ENCODE measurements at regions not wholly inside any gene's neighbourhood (a gene's known extent, or its start where the extent isn't known, plus 50 kb on each side); places are given as distances from the start of the nearest gene placed in this dataset.

GRCh38 chr11:90913131-90913668 lies 690.4 kb upstream of the CHORDC1 start:
- no peak for DNase-seq

GRCh38 chr11:90912631-90913030 lies 689.8 kb upstream of the CHORDC1 start:
- DNase-seq = no peak

DNA sequence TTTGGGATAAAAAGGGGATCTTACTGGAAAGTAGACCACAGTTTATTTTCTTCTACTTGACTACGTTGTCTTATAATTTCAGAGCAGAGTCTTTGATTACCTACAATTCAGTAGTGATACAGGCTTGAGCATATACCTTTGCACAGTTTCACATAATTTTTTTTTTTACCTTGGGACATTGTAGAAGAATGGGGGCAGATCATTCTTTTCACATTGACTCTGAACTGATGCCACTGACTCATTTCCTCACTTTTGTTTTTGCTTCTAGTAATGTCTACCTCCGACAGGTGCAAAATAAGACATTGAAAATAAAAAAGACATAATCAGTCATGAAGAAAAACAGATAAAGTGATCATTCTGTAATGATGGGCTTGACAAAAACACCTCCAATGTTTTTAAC lies 688.3 kb upstream of the CHORDC1 start:
- DNase-seq = no peak

GRCh38 chr11:90908074-90908473 lies 685.2 kb upstream of the CHORDC1 start:
- no peak for DNase-seq

DNA sequence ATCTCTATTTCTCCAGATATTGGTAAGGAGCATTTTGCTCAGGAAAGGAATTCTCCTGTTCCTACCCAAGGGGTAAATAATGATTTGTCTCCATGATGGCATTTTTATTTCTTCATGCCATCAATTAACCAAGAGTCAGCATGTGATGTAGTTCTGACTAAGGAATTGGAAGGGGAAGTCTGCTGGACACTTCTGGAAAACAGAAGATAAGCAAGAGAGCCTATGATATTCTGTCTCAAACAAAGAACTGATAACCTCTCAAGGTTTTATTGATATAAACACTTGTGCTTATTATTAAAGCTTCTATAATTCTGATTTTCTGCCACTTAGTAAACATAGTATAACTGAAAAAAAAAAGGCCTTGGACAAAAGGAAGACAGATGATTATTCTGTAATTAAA lies 673.0 kb upstream of the CHORDC1 start:
- DNase-seq = no peak

DNA sequence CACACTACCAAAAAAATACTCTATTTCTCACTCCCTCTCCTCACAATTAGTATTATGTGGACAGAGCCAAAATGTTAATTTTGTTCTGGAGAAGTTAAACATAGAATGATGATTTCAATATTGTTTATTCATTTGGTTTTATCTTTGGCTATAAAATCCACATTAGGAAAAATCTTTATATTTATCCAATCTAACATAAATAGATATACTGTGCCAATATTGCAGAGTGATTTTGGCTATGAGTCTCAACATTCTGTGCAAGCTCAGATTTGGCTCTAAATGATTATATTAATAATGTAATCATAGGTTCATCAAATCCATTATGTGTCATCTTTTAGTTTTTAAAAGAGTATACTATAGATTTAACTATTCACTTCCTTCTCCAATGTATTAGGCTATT lies 667.5 kb upstream of the CHORDC1 start:
- DNase-seq = no peak

DNA sequence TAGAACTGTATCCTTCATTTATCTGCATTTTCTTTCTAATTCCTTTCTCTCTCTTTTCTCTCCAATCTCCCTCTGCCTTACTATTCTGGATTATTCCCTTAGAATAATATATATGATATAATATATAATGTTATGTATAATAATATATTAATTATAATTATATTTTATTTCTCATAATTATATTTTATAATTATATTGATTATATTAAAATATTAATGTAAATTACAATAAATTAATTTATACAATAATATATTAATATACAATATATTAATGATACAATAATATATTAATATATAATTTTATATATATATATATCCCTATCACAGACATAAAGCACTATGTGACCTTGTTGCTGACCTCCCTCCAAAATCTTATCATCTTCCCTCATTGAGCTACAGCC lies 661.3 kb upstream of the CHORDC1 start:
- no peak for DNase-seq

GRCh38 chr11:90874986-90875385 lies 652.1 kb upstream of the CHORDC1 start:
- no peak for DNase-seq

DNA sequence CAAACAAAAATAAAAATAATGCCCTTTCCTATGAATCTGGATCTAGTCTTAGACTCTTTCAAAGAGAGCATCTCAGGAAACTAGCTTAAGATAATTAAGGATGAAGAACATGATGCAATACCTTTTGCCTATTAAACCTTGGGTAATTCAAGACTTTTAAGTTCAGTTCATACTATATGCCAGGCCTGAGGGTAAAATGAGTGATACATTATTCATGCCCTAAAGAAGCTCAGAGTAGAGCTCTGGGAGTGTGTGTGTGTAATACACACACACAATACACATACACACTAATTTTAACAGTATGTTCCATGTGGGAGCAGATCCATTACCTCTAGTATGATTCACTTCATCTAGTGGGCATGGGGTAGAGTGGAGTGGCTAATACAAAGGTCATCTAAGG lies 651.4 kb upstream of the CHORDC1 start:
- no peak for DNase-seq

DNA sequence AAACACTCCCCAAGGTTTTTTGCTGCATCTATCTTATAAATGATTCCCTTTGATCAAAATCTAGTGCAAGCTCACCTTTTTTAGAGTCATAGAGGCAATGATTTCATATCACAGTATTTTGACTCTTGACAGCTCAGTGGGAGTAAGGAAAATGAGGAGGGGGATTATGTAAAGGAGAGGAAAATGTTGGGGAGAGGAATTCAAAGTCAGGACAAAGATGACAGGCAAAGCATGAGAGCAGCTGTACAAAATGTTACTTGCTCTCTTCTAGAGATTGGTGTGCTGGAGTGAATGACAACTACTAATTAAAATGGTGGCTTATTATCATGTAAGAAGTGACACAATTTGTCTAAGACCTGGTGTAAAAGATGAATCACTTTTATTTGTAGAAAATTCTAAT lies 644.6 kb upstream of the CHORDC1 start:
- DNase-seq = no peak

- no peak for DNase-seq
Observed at GRCh38 chr11:90856790-90857189, 633.9 kb upstream of the CHORDC1 start.

DNA sequence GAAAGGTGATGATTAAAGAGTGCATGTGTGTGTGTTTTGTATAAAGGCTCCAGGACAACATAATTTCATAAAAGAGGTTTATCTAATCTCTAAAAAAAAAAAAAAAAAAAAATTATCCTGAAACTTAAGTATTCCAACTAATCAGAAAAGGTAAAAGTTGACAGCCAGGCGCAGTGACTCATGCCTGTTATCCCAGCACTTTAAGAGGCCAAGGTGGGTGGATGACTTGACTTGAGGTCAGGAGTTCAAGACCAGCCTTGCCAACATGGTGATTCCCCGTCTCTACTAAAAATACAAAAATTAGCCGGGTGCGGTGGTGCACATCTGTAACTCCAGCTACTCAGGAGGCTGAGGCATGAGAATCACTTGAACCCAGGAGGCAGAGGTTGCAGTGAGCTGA lies 632.7 kb upstream of the CHORDC1 start:
- no peak for DNase-seq

- no peak for DNase-seq
Observed at GRCh38 chr11:90851196-90851595, 628.3 kb upstream of the CHORDC1 start.

- DNase-seq = no peak
Observed at GRCh38 chr11:90849312-90849711, 626.5 kb upstream of the CHORDC1 start.

- no peak for DNase-seq
Observed at GRCh38 chr11:90847268-90847886, 624.5 kb upstream of the CHORDC1 start.

GRCh38 chr11:90846628-90847027 lies 623.8 kb upstream of the CHORDC1 start:
- DNase-seq = no peak

DNA sequence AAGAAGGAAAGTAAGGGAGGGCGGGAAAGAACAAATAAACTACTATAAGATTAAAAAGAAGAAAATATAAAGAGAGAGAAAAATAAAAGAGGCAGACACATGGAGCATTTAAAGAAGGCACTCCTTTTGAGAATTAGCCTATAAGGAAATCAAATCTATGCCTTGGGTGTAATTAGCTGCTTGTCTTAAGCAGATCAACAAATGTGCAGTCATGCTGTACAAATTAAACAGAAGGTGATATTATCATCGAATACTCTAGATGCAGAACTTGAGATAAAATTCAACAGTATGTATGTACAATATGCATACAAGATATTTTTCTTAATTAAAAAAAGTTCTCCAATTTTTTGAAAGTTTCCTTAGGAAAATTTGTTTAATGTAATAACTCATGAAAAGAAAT lies 623.0 kb upstream of the CHORDC1 start:
- no peak for DNase-seq

DNA sequence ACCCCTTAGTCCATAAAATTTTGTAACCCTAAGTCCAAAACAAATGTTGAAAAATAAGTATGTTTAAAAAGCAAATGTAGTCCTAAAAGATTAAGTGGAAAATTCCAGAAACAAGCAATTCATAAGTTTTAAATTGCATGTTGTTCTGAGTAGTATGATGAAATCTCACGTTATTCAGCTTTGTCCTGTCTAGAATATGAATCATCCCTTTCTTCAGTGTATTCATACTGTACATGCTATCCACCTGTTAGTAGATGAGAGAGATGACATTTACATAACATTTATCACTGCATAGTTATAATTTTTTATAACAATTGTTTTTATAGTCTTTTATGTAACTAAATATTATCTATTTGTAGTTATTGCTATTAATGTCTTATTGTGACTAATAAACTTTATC lies 622.3 kb upstream of the CHORDC1 start:
- DNase-seq = no peak

- DNase-seq = no peak
Observed at GRCh38 chr11:90844041-90844440, 621.2 kb upstream of the CHORDC1 start.

DNA sequence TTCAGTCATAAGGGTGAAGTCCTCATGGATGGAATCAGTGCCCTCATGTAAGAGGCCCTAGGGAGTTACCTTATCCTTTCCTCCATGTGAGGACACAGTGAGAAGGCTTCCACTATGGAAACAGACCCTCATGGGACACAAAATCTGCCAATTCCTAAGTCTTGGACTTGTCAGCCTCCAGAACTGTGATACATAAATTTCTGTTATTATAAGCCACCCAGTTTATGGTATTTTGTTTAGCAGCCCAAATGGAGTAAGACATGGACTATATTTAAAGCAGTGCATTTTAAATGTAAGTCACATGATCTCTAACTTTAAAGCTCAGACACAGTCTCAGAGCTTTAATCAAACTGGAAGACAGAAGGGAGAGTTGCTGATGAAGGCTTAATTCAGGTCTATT lies 619.8 kb upstream of the CHORDC1 start:
- no peak for DNase-seq

DNA sequence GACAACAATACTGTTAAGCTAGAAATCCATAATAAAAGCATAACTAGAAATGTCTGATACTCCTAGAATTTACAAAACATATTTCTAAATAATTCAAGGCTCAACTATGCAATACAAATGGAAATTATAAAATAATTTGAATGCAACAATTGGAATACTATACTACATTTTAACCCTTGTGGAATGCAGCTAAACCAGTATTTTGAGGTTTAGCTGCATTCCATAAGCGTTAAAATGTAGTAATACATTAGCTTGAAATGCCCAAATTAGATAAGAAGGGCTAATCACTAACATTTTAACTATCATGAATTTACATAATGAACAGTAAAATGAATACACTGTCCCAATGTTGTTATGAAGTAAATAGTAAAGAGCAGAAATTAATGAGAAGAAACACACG lies 617.2 kb upstream of the CHORDC1 start:
- no peak for DNase-seq

DNA sequence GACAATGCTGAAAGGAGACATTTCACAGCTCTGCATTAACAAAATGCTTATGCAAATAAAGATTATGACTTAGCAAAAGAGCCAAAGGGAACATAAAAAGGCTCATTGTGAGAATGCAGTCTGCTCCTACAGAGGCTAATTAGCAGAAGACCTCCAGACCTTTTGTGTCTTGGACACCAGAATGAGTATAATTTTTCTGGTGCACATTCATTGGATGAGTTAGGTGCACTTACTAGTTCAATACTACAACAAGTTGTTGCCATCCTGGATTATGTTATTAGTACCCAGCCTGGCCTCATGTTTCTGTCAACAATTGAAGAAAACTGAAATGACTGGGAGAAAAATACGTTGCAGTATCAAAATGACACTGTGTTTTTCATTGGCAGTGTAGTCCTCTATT lies 613.2 kb upstream of the CHORDC1 start:
- no peak for DNase-seq

- no peak for DNase-seq
Observed at GRCh38 chr11:90823446-90823845, 600.6 kb upstream of the CHORDC1 start.

- no peak for DNase-seq
Observed at GRCh38 chr11:90822996-90823395, 600.1 kb upstream of the CHORDC1 start.

- DNase-seq = no peak
Observed at GRCh38 chr11:90818196-90818745, 595.4 kb upstream of the CHORDC1 start.

Measured in NCI-H1694 treated with DMSO at 0.1 percent for 48 hours (cell line).